ENCODE measurements at regions not wholly inside any gene's neighbourhood (a gene's known extent, or its start where the extent isn't known, plus 50 kb on each side); places are given as distances from the start of the nearest gene placed in this dataset.
"Not testable (repeated sequence)": the region's sequence is repeated elsewhere in the genome, so short reads cannot be mapped to it uniquely, and the experiment has no call there.

- no peak for DNase-seq (ENCODE audit: low read depth)
Observed at GRCh38 chr14:71538288-71538687, 393.9 kb upstream of the RGS6 start.

- DNase-seq (ENCODE audit: low read depth) = no peak
Observed at GRCh38 chr14:71538938-71539649, 393.1 kb upstream of the RGS6 start.

GRCh38 chr14:71539650-71540285 is 392.5 kb upstream of the RGS6 start:
- no peak for DNase-seq (ENCODE audit: low read depth)

- no peak for DNase-seq (ENCODE audit: low read depth)
Observed at GRCh38 chr14:71541271-71541670, 391.0 kb upstream of the RGS6 start.

GRCh38 chr14:71541973-71542690 is 390.1 kb upstream of the RGS6 start:
- DNase-seq (ENCODE audit: low read depth) = no peak

GRCh38 chr14:71549421-71550050 is 382.7 kb upstream of the RGS6 start:
- no peak for DNase-seq (ENCODE audit: low read depth)

GRCh38 chr14:71550367-71550766 is 381.9 kb upstream of the RGS6 start:
- no peak for DNase-seq (ENCODE audit: low read depth)

- no peak for DNase-seq (ENCODE audit: low read depth)
Observed at GRCh38 chr14:71551291-71551950, 380.8 kb upstream of the RGS6 start.

- no peak for DNase-seq (ENCODE audit: low read depth)
Observed at GRCh38 chr14:71552809-71553208, 379.4 kb upstream of the RGS6 start.

- no peak for DNase-seq (ENCODE audit: low read depth)
Observed at GRCh38 chr14:71553779-71554178, 378.4 kb upstream of the RGS6 start.

GRCh38 chr14:71554323-71554722 is 377.9 kb upstream of the RGS6 start:
- DNase-seq (ENCODE audit: low read depth) = no peak

- DNase-seq (ENCODE audit: low read depth) = no peak
Observed at GRCh38 chr14:71554959-71555612, 377.1 kb upstream of the RGS6 start.

GRCh38 chr14:71555654-71556559 is 376.3 kb upstream of the RGS6 start:
- DNase-seq (ENCODE audit: low read depth) = peak; percentile 30

GRCh38 chr14:71556730-71557129 is 375.5 kb upstream of the RGS6 start:
- DNase-seq (ENCODE audit: low read depth) = no peak

GRCh38 chr14:71557351-71557750 is 374.9 kb upstream of the RGS6 start:
- no peak for DNase-seq (ENCODE audit: low read depth)

GRCh38 chr14:71558943-71559342 is 373.3 kb upstream of the RGS6 start:
- not testable (repeated sequence) for DNase-seq (ENCODE audit: low read depth)

- no peak for DNase-seq (ENCODE audit: low read depth)
Observed at GRCh38 chr14:71560751-71561150, 371.5 kb upstream of the RGS6 start.

GRCh38 chr14:71563492-71564153 is 368.6 kb upstream of the RGS6 start:
- DNase-seq (ENCODE audit: low read depth) = no peak

GRCh38 chr14:71566276-71566675 is 366.0 kb upstream of the RGS6 start:
- no peak for DNase-seq (ENCODE audit: low read depth)

All from stimulated activated CD8-positive, alpha-beta memory T cell treated with anti-CD3 and anti-CD28 coated beads, Interleukin-12 subunit alpha, Interleukin-12 subunit beta, amount 100 ng/mL, for 4 hours (primary cell).